ENCODE measurements at regions not wholly inside any gene's neighbourhood (a gene's known extent, or its start where the extent isn't known, plus 50 kb on each side); places are given as distances from the start of the nearest gene placed in this dataset.

DNA sequence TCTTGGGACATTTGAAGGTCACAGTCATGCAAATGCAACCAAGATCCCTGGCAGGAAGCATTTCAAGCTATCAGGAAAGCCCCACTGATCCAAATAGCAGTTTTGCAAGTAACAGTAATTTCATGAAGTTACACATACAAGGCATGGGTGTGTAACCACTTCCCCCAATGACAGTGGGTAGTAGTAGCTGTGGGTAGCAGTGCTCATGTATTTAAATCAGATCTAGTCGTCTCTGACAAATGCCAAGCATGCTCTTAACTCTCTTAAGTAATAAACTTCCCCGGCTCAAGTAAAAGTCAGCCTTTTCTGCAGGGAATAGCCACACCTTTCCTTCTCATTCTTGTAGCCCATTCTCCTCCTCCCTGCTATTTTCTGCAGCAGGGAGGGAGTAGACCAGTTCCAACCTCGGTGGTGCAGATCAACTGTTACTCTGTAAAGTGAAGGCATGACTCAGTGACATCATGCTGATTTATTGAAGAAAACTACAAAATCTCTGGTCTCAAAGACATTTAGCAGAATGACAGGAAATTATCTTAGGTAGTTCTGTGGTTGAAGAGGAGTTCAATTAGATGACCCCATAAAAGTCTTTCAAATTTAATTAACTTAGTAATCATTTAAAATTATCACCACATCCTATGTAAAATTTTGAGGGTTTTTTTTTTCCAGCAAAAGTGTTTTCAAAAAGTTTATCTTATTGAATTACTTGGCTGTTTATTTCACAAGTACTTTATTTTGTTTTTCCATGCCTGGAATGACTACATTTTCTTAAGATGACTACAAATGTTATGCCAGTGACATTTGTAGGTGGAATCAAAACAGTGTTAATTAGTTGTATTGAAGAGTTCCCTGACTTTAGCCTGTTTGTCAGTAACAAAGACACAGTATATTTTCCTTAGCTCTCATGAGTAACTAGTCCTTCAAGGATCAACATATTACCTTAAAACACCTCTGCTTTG, 568.3 kb downstream of the INHBA start:
- TF ChIP-seq, protein P1, sequence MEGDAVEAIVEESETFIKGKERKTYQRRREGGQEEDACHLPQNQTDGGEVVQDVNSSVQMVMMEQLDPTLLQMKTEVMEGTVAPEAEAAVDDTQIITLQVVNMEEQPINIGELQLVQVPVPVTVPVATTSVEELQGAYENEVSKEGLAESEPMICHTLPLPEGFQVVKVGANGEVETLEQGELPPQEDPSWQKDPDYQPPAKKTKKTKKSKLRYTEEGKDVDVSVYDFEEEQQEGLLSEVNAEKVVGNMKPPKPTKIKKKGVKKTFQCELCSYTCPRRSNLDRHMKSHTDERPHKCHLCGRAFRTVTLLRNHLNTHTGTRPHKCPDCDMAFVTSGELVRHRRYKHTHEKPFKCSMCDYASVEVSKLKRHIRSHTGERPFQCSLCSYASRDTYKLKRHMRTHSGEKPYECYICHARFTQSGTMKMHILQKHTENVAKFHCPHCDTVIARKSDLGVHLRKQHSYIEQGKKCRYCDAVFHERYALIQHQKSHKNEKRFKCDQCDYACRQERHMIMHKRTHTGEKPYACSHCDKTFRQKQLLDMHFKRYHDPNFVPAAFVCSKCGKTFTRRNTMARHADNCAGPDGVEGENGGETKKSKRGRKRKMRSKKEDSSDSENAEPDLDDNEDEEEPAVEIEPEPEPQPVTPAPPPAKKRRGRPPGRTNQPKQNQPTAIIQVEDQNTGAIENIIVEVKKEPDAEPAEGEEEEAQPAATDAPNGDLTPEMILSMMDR (IDR thresholded peaks at IDR 0.05), result no peak
- TF ChIP-seq POLR2A (IDR thresholded peaks at IDR 0.05), result no peak

Measured in right lobe of liver (tissue), 4 donors.